ENCODE measurements at regions not wholly inside any gene's neighbourhood (a gene's known extent, or its start where the extent isn't known, plus 50 kb on each side); places are given as distances from the start of the nearest gene placed in this dataset.

DNA sequence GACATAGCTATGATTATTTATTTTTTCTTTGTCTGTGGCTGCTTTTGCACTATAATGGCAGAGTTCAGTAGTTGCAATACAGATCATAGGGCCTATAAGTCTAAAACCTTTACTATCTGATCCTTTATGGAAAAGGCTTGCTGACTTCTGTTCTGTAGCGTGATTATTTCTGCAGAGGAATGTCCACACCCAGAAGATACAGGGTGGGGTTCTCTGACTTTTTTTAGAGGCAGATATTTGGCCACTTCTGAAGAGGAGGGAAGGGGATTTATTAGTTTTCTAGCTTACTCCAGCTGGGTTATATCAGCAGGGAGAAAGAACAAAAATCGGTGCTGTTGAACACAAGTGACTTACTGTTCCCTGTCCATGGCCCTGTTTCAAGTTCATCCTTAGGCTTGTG, 97.6 kb downstream of the RPE65 start:
- TF ChIP-seq HDAC2 (IDR thresholded peaks at IDR 0.05; ENCODE audit: borderline replicate concordance in 1 of 2, low read depth in 2 of 2, low read length in 2 of 2) (no peak), POLR2A (IDR thresholded peaks at IDR 0.05; ENCODE audit: control extremely low read depth in 1 of 2, low read depth in 2 of 2, low read length in 2 of 2) (no peak), RAD21 (IDR thresholded peaks at IDR 0.05 in 1 of 2, conservative IDR thresholded peaks at IDR 0.05 in 1 of 2; ENCODE audit: low read depth in 2 of 2, low read length in 2 of 2) (no peak)
- TF ChIP-seq, protein P1, sequence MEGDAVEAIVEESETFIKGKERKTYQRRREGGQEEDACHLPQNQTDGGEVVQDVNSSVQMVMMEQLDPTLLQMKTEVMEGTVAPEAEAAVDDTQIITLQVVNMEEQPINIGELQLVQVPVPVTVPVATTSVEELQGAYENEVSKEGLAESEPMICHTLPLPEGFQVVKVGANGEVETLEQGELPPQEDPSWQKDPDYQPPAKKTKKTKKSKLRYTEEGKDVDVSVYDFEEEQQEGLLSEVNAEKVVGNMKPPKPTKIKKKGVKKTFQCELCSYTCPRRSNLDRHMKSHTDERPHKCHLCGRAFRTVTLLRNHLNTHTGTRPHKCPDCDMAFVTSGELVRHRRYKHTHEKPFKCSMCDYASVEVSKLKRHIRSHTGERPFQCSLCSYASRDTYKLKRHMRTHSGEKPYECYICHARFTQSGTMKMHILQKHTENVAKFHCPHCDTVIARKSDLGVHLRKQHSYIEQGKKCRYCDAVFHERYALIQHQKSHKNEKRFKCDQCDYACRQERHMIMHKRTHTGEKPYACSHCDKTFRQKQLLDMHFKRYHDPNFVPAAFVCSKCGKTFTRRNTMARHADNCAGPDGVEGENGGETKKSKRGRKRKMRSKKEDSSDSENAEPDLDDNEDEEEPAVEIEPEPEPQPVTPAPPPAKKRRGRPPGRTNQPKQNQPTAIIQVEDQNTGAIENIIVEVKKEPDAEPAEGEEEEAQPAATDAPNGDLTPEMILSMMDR (IDR thresholded peaks at IDR 0.05; ENCODE audit: control extremely low read depth in 1 of 3, insufficient read depth in 1 of 3, low read depth in 1 of 3, low read length in 3 of 3), result no peak
